Smooth muscle cell (in vitro differentiated cells): ENCODE measurements at regions not wholly inside any gene's neighbourhood (a gene's known extent, or its start where the extent isn't known, plus 50 kb on each side); places are given as distances from the start of the nearest gene placed in this dataset.

ENCODE experiments used
- DNase-seq: peaks from one replicate; lab custom pipeline; 2025; ENCODE audit not compliant: unreplicated experiment; lab: John Stamatoyannopoulos, UW
- H2AFZ ChIP-seq: fragments of 200-600 bp; sonication (generic); 2 replicates; pipeline ENCODE4 v1.6.0; 2016; ENCODE audit warnings: antibody characterized with exemption, low read depth, mild to moderate bottlenecking
- H3F3A ChIP-seq: fragments of 200-600 bp; sonication (generic); 2 replicates; pipeline ENCODE4 v1.6.0; 2017; ENCODE audit warnings: antibody characterized with exemption, low read depth
- H3K27ac ChIP-seq: fragments of 200-600 bp; sonication (generic); 2 replicates; pipeline ENCODE4 v1.5.1; 2016; ENCODE audit warnings: low read depth, mild to moderate bottlenecking
- H3K27me3 ChIP-seq: fragments of 200-600 bp; sonication (generic); 2 replicates; pipeline ENCODE4 v1.6.1; 2016; ENCODE audit warnings: low read depth, mild to moderate bottlenecking
- H3K36me3 ChIP-seq: fragments of 200-600 bp; sonication (generic); 2 replicates; pipeline ENCODE4 v1.5.1; 2016; ENCODE audit warnings: low read depth
- H3K4me1 ChIP-seq: fragments of 200-600 bp; sonication (generic); 2 replicates; pipeline ENCODE4 v1.5.1; 2016; ENCODE audit warnings: low read depth
- H3K4me2 ChIP-seq: fragments of 200-600 bp; sonication (generic); 2 replicates; pipeline ENCODE4 v1.6.0; 2016; ENCODE audit warnings: mild to moderate bottlenecking
- H3K4me3 ChIP-seq: fragments of 200-600 bp; sonication (generic); 2 replicates; pipeline ENCODE4 v1.5.1; 2016; ENCODE audit warnings: mild to moderate bottlenecking
- H3K79me2 ChIP-seq: fragments of 200-600 bp; sonication (generic); 2 replicates; pipeline ENCODE4 v1.6.0; 2016; ENCODE audit warnings: low read depth, mild to moderate bottlenecking
- H3K9ac ChIP-seq: fragments of 200-600 bp; sonication (generic); 2 replicates; pipeline ENCODE4 v1.6.0; 2016; ENCODE audit warnings: low read depth
- H3K9me3 ChIP-seq: fragments of 200-600 bp; sonication (generic); replicated peaks from 2 replicates; pipeline ENCODE4 v1.5.1; 2016; ENCODE audit warnings: low read depth
- H4K20me1 ChIP-seq: fragments of 200-600 bp; sonication (generic); 2 replicates; pipeline ENCODE4 v1.6.0; 2016; ENCODE audit warnings: low read depth
- WGBS: methylation state at CpG from one replicate; pipeline ENCODE4 v1.1.7; 2016; ENCODE audit warnings: low lambda C conversion rate; 5-methylcytosine and 5-hydroxymethylcytosine counted together
- TF ChIP-seq, protein P1 (sequence below): fragments of 200-600 bp; sonication (generic); IDR thresholded peaks from 2 replicates; pipeline ENCODE4 v1.5.1; 2017; ENCODE audit warnings: borderline replicate concordance, mild to moderate bottlenecking, antibody characterized with exemption; ENCODE audit not compliant: insufficient read depth, poor library complexity, severe bottlenecking

DNA sequence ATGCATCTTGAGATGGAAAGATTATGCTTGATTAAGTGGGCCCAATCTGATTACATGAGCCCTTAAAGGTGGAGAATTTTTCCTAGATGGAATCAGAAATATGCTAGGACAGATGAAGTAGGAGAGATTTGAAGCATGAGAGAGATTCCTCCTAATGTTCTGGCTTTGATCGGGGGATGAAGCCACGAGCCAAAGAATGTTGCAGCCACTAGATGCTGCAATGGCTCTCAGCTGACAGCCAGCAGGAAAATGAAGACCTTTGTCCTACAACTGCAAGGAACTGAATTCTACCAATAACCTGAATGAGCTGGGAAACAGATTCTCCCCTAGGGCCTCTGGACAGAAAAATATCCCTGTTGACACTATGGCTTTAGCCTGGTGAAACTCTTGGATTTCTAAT, 82.6 kb upstream of the ATP2B1 start:
- H2AFZ ChIP-seq: no peak overlapping the region
- WGBS: 86% methylated on average over 2 of the region's 2 CpGs
- no peak for DNase-seq
- H3K27me3 ChIP-seq: no peaks in the 10 kb centered on the region
- no peaks in the 10 kb centered on the region for H4K20me1 ChIP-seq
- TF ChIP-seq, protein P1, sequence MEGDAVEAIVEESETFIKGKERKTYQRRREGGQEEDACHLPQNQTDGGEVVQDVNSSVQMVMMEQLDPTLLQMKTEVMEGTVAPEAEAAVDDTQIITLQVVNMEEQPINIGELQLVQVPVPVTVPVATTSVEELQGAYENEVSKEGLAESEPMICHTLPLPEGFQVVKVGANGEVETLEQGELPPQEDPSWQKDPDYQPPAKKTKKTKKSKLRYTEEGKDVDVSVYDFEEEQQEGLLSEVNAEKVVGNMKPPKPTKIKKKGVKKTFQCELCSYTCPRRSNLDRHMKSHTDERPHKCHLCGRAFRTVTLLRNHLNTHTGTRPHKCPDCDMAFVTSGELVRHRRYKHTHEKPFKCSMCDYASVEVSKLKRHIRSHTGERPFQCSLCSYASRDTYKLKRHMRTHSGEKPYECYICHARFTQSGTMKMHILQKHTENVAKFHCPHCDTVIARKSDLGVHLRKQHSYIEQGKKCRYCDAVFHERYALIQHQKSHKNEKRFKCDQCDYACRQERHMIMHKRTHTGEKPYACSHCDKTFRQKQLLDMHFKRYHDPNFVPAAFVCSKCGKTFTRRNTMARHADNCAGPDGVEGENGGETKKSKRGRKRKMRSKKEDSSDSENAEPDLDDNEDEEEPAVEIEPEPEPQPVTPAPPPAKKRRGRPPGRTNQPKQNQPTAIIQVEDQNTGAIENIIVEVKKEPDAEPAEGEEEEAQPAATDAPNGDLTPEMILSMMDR: no peak
- no peaks in the 10 kb centered on the region for H3K36me3 ChIP-seq
- no peak overlapping the region for H3K4me3 ChIP-seq
- no peak overlapping the region for H3K27ac ChIP-seq
- no peak overlapping the region for H3K9ac ChIP-seq
- H3K4me2 ChIP-seq: no peak overlapping the region
- no peaks in the 10 kb centered on the region for H3K4me1 ChIP-seq
- H3K9me3 ChIP-seq: no peaks in the 10 kb centered on the region
- H3F3A ChIP-seq: no peaks in the 10 kb centered on the region
- H3K79me2 ChIP-seq: no peaks in the 10 kb centered on the region

GRCh38 chr12:89789862-89790261, 81.2 kb upstream of the ATP2B1 start:
- TF ChIP-seq, protein P1: no peak
- Histone ChIP-seq H3K9me3 (no peaks in the 10 kb centered on the region), H3K27ac (no peak overlapping the region), H4K20me1 (no peaks in the 10 kb centered on the region), H2AFZ (peak overlapping the region; percentile 30), H3K4me3 (no peak overlapping the region), H3K4me1 (no peaks in the 10 kb centered on the region), H3K79me2 (no peaks in the 10 kb centered on the region), H3K9ac (no peak overlapping the region), H3F3A (no peaks in the 10 kb centered on the region), H3K4me2 (no peak overlapping the region), H3K27me3 (no peaks in the 10 kb centered on the region), H3K36me3 (no peaks in the 10 kb centered on the region)
- DNase-seq: no peak
- WGBS: 36% methylated on average over 1 of the region's 1 CpG

GRCh38 chr12:89787763-89788162, 79.1 kb upstream of the ATP2B1 start:
- no peak overlapping the region for H2AFZ ChIP-seq
- no peak overlapping the region for H3K27ac ChIP-seq
- H3K9ac ChIP-seq: no peak overlapping the region
- 76% methylated on average over 2 of the region's 2 CpGs for WGBS
- H3K4me1 ChIP-seq: no peaks in the 10 kb centered on the region
- peaks cover 4% of the 10 kb centered on the region for H3F3A ChIP-seq
- H3K27me3 ChIP-seq: no peaks in the 10 kb centered on the region
- TF ChIP-seq, protein P1: no peak
- DNase-seq: no peak
- H3K4me3 ChIP-seq: no peak overlapping the region
- no peaks in the 10 kb centered on the region for H3K79me2 ChIP-seq
- H3K36me3 ChIP-seq: no peaks in the 10 kb centered on the region
- H3K9me3 ChIP-seq: no peaks in the 10 kb centered on the region
- H3K4me2 ChIP-seq: no peak overlapping the region
- no peaks in the 10 kb centered on the region for H4K20me1 ChIP-seq

GRCh38 chr12:89786177-89786810, 77.7 kb upstream of the ATP2B1 start:
- DNase-seq: no peak
- H3K4me2 ChIP-seq: no peak overlapping the region
- no peaks in the 10 kb centered on the region for H3K36me3 ChIP-seq
- no peak overlapping the region for H2AFZ ChIP-seq
- H3K27me3 ChIP-seq: no peaks in the 10 kb centered on the region
- peaks cover 4% of the 10 kb centered on the region for H3F3A ChIP-seq
- 100% methylated on average over 2 of the region's 2 CpGs for WGBS
- no peaks in the 10 kb centered on the region for H3K79me2 ChIP-seq
- H3K9me3 ChIP-seq: no peaks in the 10 kb centered on the region
- no peak overlapping the region for H3K27ac ChIP-seq
- no peaks in the 10 kb centered on the region for H3K4me1 ChIP-seq
- H3K9ac ChIP-seq: no peak overlapping the region
- no peak overlapping the region for H3K4me3 ChIP-seq
- TF ChIP-seq, protein P1: no peak
- no peaks in the 10 kb centered on the region for H4K20me1 ChIP-seq
